Smooth muscle cell (in vitro differentiated cells): ENCODE measurements at regions not wholly inside any gene's neighbourhood (a gene's known extent, or its start where the extent isn't known, plus 50 kb on each side); places are given as distances from the start of the nearest gene placed in this dataset.

Experiments used
- DNase-seq: peaks from one replicate; lab custom pipeline; 2025; ENCODE audit not compliant: unreplicated experiment; lab: John Stamatoyannopoulos, UW
- H2AFZ ChIP-seq: fragments of 200-600 bp; sonication (generic); 2 replicates; pipeline ENCODE4 v1.6.0; 2016; ENCODE audit warnings: antibody characterized with exemption, low read depth, mild to moderate bottlenecking
- H3F3A ChIP-seq: fragments of 200-600 bp; sonication (generic); 2 replicates; pipeline ENCODE4 v1.6.0; 2017; ENCODE audit warnings: antibody characterized with exemption, low read depth
- H3K27ac ChIP-seq: fragments of 200-600 bp; sonication (generic); 2 replicates; pipeline ENCODE4 v1.5.1; 2016; ENCODE audit warnings: low read depth, mild to moderate bottlenecking
- H3K27me3 ChIP-seq: fragments of 200-600 bp; sonication (generic); 2 replicates; pipeline ENCODE4 v1.6.1; 2016; ENCODE audit warnings: low read depth, mild to moderate bottlenecking
- H3K36me3 ChIP-seq: fragments of 200-600 bp; sonication (generic); 2 replicates; pipeline ENCODE4 v1.5.1; 2016; ENCODE audit warnings: low read depth
- H3K4me1 ChIP-seq: fragments of 200-600 bp; sonication (generic); 2 replicates; pipeline ENCODE4 v1.5.1; 2016; ENCODE audit warnings: low read depth
- H3K4me2 ChIP-seq: fragments of 200-600 bp; sonication (generic); 2 replicates; pipeline ENCODE4 v1.6.0; 2016; ENCODE audit warnings: mild to moderate bottlenecking
- H3K4me3 ChIP-seq: fragments of 200-600 bp; sonication (generic); 2 replicates; pipeline ENCODE4 v1.5.1; 2016; ENCODE audit warnings: mild to moderate bottlenecking
- H3K79me2 ChIP-seq: fragments of 200-600 bp; sonication (generic); 2 replicates; pipeline ENCODE4 v1.6.0; 2016; ENCODE audit warnings: low read depth, mild to moderate bottlenecking
- H3K9ac ChIP-seq: fragments of 200-600 bp; sonication (generic); 2 replicates; pipeline ENCODE4 v1.6.0; 2016; ENCODE audit warnings: low read depth
- H3K9me3 ChIP-seq: fragments of 200-600 bp; sonication (generic); replicated peaks from 2 replicates; pipeline ENCODE4 v1.5.1; 2016; ENCODE audit warnings: low read depth
- H4K20me1 ChIP-seq: fragments of 200-600 bp; sonication (generic); 2 replicates; pipeline ENCODE4 v1.6.0; 2016; ENCODE audit warnings: low read depth
- WGBS: methylation state at CpG from one replicate; pipeline ENCODE4 v1.1.7; 2016; ENCODE audit warnings: low lambda C conversion rate; 5-methylcytosine and 5-hydroxymethylcytosine counted together
- TF ChIP-seq, protein P1 (sequence below): fragments of 200-600 bp; sonication (generic); IDR thresholded peaks from 2 replicates; pipeline ENCODE4 v1.5.1; 2017; ENCODE audit warnings: borderline replicate concordance, mild to moderate bottlenecking, antibody characterized with exemption; ENCODE audit not compliant: insufficient read depth, poor library complexity, severe bottlenecking

- Histone ChIP-seq H3K36me3 (no peaks in the 10 kb centered on the region), H3K4me1 (peaks cover 18% of the 10 kb centered on the region), H3K4me2 (no peak overlapping the region), H3K27ac (no peak overlapping the region), H3K79me2 (no peaks in the 10 kb centered on the region), H3K9ac (no peak overlapping the region), H2AFZ (no peak overlapping the region), H3F3A (no peaks in the 10 kb centered on the region), H3K4me3 (no peak overlapping the region), H3K27me3 (no peaks in the 10 kb centered on the region), H4K20me1 (no peaks in the 10 kb centered on the region), H3K9me3 (no peaks in the 10 kb centered on the region)
- WGBS: 97% methylated on average over 5 of the region's 5 CpGs
- DNase-seq: no peak
- TF ChIP-seq, protein P1, sequence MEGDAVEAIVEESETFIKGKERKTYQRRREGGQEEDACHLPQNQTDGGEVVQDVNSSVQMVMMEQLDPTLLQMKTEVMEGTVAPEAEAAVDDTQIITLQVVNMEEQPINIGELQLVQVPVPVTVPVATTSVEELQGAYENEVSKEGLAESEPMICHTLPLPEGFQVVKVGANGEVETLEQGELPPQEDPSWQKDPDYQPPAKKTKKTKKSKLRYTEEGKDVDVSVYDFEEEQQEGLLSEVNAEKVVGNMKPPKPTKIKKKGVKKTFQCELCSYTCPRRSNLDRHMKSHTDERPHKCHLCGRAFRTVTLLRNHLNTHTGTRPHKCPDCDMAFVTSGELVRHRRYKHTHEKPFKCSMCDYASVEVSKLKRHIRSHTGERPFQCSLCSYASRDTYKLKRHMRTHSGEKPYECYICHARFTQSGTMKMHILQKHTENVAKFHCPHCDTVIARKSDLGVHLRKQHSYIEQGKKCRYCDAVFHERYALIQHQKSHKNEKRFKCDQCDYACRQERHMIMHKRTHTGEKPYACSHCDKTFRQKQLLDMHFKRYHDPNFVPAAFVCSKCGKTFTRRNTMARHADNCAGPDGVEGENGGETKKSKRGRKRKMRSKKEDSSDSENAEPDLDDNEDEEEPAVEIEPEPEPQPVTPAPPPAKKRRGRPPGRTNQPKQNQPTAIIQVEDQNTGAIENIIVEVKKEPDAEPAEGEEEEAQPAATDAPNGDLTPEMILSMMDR: no peak
These were observed 66.4 kb downstream of the PLEKHG1 start for GRCh38 chr6:150666071-150666470.

GRCh38 chr6:150667359-150667758 is 67.7 kb downstream of the PLEKHG1 start:
- H3K9me3 ChIP-seq: no peaks in the 10 kb centered on the region
- no peak overlapping the region for H3K4me2 ChIP-seq
- DNase-seq: no peak
- H3K36me3 ChIP-seq: no peaks in the 10 kb centered on the region
- TF ChIP-seq, protein P1: no peak
- H2AFZ ChIP-seq: peak overlapping the region; percentile 40
- H3K4me1 ChIP-seq: peaks cover 18% of the 10 kb centered on the region
- H3K27me3 ChIP-seq: no peaks in the 10 kb centered on the region
- no peaks in the 10 kb centered on the region for H3K79me2 ChIP-seq
- H3K4me3 ChIP-seq: no peak overlapping the region
- 93% methylated on average over 1 of the region's 1 CpG for WGBS
- H4K20me1 ChIP-seq: no peaks in the 10 kb centered on the region
- peak overlapping the region; percentile 73 for H3K27ac ChIP-seq
- H3F3A ChIP-seq: no peaks in the 10 kb centered on the region
- no peak overlapping the region for H3K9ac ChIP-seq

GRCh38 chr6:150667977-150668716 is 68.5 kb downstream of the PLEKHG1 start:
- no peaks in the 10 kb centered on the region for H3K36me3 ChIP-seq

More at GRCh38 chr6:150667977-150668716, 68.5 kb downstream of the PLEKHG1 start:
- Histone ChIP-seq H3K27me3 (peaks cover 6% of the 10 kb centered on the region), H3K4me1 (peaks cover 18% of the 10 kb centered on the region), H3K9me3 (no peaks in the 10 kb centered on the region), H2AFZ (peak overlapping the region; percentile 79), H3K4me3 (no peak overlapping the region), H3K4me2 (peak overlapping the region; percentile 61), H3K9ac (peak overlapping the region; percentile 70), H3K79me2 (no peaks in the 10 kb centered on the region), H3K27ac (peak overlapping the region; percentile 73), H3F3A (no peaks in the 10 kb centered on the region), H4K20me1 (no peaks in the 10 kb centered on the region)
- WGBS: 45% methylated on average over 8 of the region's 8 CpGs
- DNase-seq: no peak
- TF ChIP-seq, protein P1: peak; percentile 13
